Keratinocyte (primary cell): ENCODE measurements at regions not wholly inside any gene's neighbourhood (a gene's known extent, or its start where the extent isn't known, plus 50 kb on each side); places are given as distances from the start of the nearest gene placed in this dataset.

Source experiments
- DNase-seq: peaks from one replicate; pipeline ENCODE4 v3.0.0-alpha.2; 2011; ENCODE audit warnings: low read depth, missing footprints, low spot score
- FAIRE-seq: peaks from 2 replicates; lab custom pipeline; 2011; peaks lifted over from hg19 to GRCh38; lab: Jason Lieb, UNC
- H2AFZ ChIP-seq: 2 replicates; pipeline ENCODE4 v1.6.0; 2012; ENCODE audit warnings: low read length, control low read depth, inconsistent platforms; ENCODE audit not compliant: control insufficient read depth
- H3K27ac ChIP-seq: 2 replicates; pipeline ENCODE4 v1.5.1; 2011; ENCODE audit warnings: low read length; ENCODE audit not compliant: control insufficient read depth, insufficient read depth
- H3K27me3 ChIP-seq: 3 replicates; pipeline ENCODE4 v1.6.0; 2011; ENCODE audit warnings: low read length; ENCODE audit not compliant: control insufficient read depth, insufficient read depth; ENCODE audit errors: extremely low read depth
- H3K36me3 ChIP-seq, 2 experiments: 2 replicates in 1 of 2; 3 replicates in 1 of 2; pipeline ENCODE4 v1.5.1; 2011; ENCODE audit warnings: low read length in 2 of 2, mild to moderate bottlenecking in 1 of 2; ENCODE audit not compliant: control insufficient read depth in 2 of 2, insufficient read depth in 2 of 2; ENCODE audit errors: extremely low read depth in 1 of 2
- H3K4me1 ChIP-seq: 3 replicates; pipeline ENCODE4 v1.5.1; 2011; ENCODE audit warnings: low read length; ENCODE audit not compliant: control insufficient read depth, insufficient read depth; ENCODE audit errors: extremely low read depth
- H3K4me2 ChIP-seq: 3 replicates; pipeline ENCODE4 v1.6.0; 2011; ENCODE audit warnings: low read depth, low read length; ENCODE audit not compliant: control insufficient read depth, insufficient read depth; ENCODE audit errors: extremely low read depth
- H3K4me3 ChIP-seq, 3 experiments: fragments of 200-600 bp in 1 of 3; sonication (generic) in 1 of 3; 2 replicates in 2 of 3; 3 replicates in 1 of 3; pipeline ENCODE4 v1.5.1; 2011 to 2016; ENCODE audit warnings: low read length in 3 of 3, mild to moderate bottlenecking in 3 of 3, control low read depth in 2 of 3, inconsistent platforms in 1 of 3, low read depth in 1 of 3, mixed read lengths in 1 of 3, mixed run types in 1 of 3, moderate library complexity in 1 of 3; ENCODE audit not compliant: control insufficient read depth in 2 of 3, insufficient read depth in 2 of 3; ENCODE audit errors: extremely low read depth in 1 of 3
- H3K79me2 ChIP-seq: 2 replicates; pipeline ENCODE4 v1.6.0; 2012; ENCODE audit warnings: low read length; ENCODE audit not compliant: control insufficient read depth, insufficient read depth
- H3K9ac ChIP-seq: 3 replicates; pipeline ENCODE4 v1.6.0; 2011; ENCODE audit warnings: low read length; ENCODE audit not compliant: control insufficient read depth, insufficient read depth; ENCODE audit errors: extremely low read depth
- H3K9me1 ChIP-seq: 3 replicates; pipeline ENCODE4 v1.6.0; 2011; ENCODE audit warnings: low read length; ENCODE audit not compliant: control insufficient read depth, insufficient read depth; ENCODE audit errors: extremely low read depth
- H3K9me3 ChIP-seq: 2 replicates; pipeline ENCODE4 v1.5.1; 2012; ENCODE audit warnings: low read depth, low read length; ENCODE audit not compliant: control insufficient read depth
- H4K20me1 ChIP-seq: 3 replicates; pipeline ENCODE4 v1.6.0; 2011; ENCODE audit warnings: low read length; ENCODE audit not compliant: control insufficient read depth, insufficient read depth; ENCODE audit errors: extremely low read depth
- CTCF ChIP-seq, 3 experiments: IDR thresholded peaks in 1 of 3; conservative IDR thresholded peaks in 1 of 3; optimal IDR thresholded peaks in 1 of 3; 2 replicates in 2 of 3; 3 replicates in 1 of 3; pipeline versions ENCODE3 to v1.5.1; 2011; ENCODE audit warnings: low read length in 3 of 3, mild to moderate bottlenecking in 3 of 3, moderate library complexity in 2 of 3, control low read depth in 1 of 3, inconsistent platforms in 1 of 3; ENCODE audit not compliant: insufficient read depth in 2 of 3; ENCODE audit errors: extremely low read depth in 1 of 3
- EZH2 ChIP-seq: IDR thresholded peaks from one replicate; pipeline ENCODE4 v1.6.1; 2012; ENCODE audit warnings: inconsistent platforms, mild to moderate bottlenecking, low read length, moderate library complexity
- dilution Hi-C: fragments of 300-500 bp; cut with MboI; formaldehyde crosslinking; loops from one replicate; pipeline ENCODE4 v1.7.0; 2020; ENCODE audit warnings: low sequenced_read_pairs; ENCODE audit not compliant: extremely low pct_ligation_motif_present

GRCh38 chr4:182175788-182176519 is 67.2 kb upstream of the TENM3 start:
- no peaks in the 10 kb centered on the region for H3K9me3 ChIP-seq
- H3K27me3 ChIP-seq: no peaks in the 10 kb centered on the region
- H3K36me3 ChIP-seq: no peaks in the 10 kb centered on the region
- FAIRE-seq: no peak
- H3K4me3 ChIP-seq: no peak overlapping the region
- H2AFZ ChIP-seq: no peak overlapping the region
- dilution Hi-C loops: no loop called here
- no peak overlapping the region for H3K4me2 ChIP-seq
- peaks cover 2% of the 10 kb centered on the region for H3K9me1 ChIP-seq
- H3K79me2 ChIP-seq: peaks cover 27% of the 10 kb centered on the region
- H3K4me1 ChIP-seq: peaks cover 5% of the 10 kb centered on the region
- no peak overlapping the region for H3K27ac ChIP-seq
- TF ChIP-seq CTCF (optimal IDR thresholded peaks at IDR 0.05 in 1 of 3, IDR thresholded peaks at IDR 0.05 in 1 of 3, conservative IDR thresholded peaks at IDR 0.05 in 1 of 3; ENCODE audit: extremely low read depth in 1 of 3, insufficient read depth in 2 of 3, low read length in 3 of 3): no peak
- TF ChIP-seq EZH2: no peak
- DNase-seq: no peak
- no peak overlapping the region for H3K9ac ChIP-seq
- no peaks in the 10 kb centered on the region for H4K20me1 ChIP-seq

- Histone ChIP-seq H3K9me3 (no peaks in the 10 kb centered on the region), H3K36me3 (no peaks in the 10 kb centered on the region), H3K79me2 (peaks cover 20% of the 10 kb centered on the region), H4K20me1 (no peaks in the 10 kb centered on the region), H3K4me3 (no peak overlapping the region), H3K9ac (no peak overlapping the region), H2AFZ (no peak overlapping the region), H3K9me1 (peaks cover 2% of the 10 kb centered on the region), H3K4me2 (no peak overlapping the region), H3K4me1 (peaks cover 5% of the 10 kb centered on the region), H3K27ac (no peak overlapping the region), H3K27me3 (no peaks in the 10 kb centered on the region)
- TF ChIP-seq EZH2 (no peak), CTCF (optimal IDR thresholded peaks at IDR 0.05 in 1 of 3, IDR thresholded peaks at IDR 0.05 in 1 of 3, conservative IDR thresholded peaks at IDR 0.05 in 1 of 3; ENCODE audit: extremely low read depth in 1 of 3, insufficient read depth in 2 of 3, low read length in 3 of 3) (no peak)
- no peak for FAIRE-seq
- dilution Hi-C loops: no loop called here
- DNase-seq: no peak
Observed at GRCh38 chr4:182177166-182177565, 66.0 kb upstream of the TENM3 start.
